HG03432 (cell line): ENCODE measurements at regions not wholly inside any gene's neighbourhood (a gene's known extent, or its start where the extent isn't known, plus 50 kb on each side); places are given as distances from the start of the nearest gene placed in this dataset.
"Not testable (repeated sequence)": the region's sequence is repeated elsewhere in the genome, so short reads cannot be mapped to it uniquely, and the experiment has no call there.

Experiments used
- ATAC-seq: cut with Tn5 transposase; IDR thresholded peaks from one replicate; pipeline ENCODE4 v1.9.1; 2021; ENCODE audit warnings: mild to moderate bottlenecking, moderate library complexity; ENCODE audit not compliant: unreplicated experiment

DNA sequence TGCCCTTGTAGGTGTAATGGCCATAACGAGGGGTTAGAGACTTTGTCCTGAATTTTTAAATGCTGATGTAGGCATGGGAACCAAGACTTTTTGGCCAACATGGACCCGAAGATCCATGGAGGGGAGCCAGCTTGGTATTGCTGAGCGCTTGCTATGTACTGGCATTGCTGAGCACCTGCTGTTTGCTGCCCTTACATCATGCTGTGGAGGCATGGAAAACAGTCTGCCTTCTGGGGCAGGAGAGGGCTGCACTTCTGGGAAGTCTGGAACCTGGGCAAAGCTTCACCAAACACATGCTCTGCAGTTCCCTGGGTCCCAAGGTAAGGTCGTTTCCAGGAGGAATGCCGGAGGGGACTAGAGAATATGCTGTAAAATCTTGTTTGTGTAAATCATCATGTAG lies 86.3 kb upstream of the CNIH3 start:
- no peak for ATAC-seq

DNA sequence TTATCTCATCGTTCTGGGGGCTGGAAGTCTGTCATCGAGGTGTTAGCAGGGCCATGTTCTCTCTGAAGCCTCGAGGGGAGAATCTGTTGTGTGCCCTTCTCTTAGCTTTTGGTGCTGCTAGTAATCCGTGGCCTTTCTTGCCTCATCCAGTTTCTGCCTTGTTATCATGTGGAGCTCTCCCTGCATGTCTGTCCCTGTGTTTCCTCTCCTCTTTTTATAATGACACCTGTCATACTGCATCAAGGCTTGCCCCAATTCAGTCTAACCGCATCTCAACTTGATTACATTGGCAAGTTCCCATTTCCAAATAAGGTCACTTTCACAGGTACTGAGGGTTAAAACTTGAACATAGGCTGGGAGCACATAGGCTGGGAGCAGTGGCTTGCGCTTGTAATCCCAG lies 82.6 kb upstream of the CNIH3 start:
- ATAC-seq: no peak

DNA sequence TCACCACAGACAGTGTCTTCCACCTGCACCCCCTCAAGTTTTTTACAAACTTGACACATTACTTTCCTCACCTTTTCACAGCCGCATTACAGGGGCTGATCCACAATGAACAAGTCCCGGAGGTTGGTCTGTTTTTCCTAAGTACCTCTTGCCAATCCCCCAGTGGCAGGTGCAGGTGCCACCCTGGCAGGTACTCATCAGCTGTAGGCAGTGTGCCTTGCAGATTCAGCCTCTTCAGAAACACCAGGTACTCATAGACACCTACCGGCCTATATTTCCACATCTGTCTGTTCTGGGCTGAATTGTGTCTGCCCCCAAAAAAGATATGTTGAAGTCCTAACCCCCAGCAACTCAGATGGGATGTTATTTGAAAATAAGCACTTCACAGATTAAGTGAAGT lies 81.4 kb upstream of the CNIH3 start:
- ATAC-seq: no peak

DNA sequence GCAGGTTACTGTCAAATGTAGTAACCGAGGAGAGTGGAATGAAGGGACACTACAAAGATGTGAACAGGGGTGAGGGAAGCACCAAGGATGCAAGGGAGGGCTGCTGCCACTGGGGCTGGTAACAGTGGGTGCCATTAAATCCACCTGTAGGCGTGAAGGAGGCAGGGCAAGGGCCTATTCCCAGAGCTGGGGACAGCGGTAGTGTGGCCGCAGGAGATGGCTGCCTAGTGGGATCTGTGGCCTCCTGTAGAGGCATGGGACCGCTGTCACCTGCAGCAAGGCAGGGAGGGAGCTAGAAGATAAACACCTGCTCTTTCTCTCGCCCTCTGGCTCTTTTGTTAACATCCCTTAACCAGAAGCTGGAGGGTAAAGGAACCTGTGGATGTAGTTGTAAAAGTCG lies 80.5 kb upstream of the CNIH3 start:
- no peak for ATAC-seq

DNA sequence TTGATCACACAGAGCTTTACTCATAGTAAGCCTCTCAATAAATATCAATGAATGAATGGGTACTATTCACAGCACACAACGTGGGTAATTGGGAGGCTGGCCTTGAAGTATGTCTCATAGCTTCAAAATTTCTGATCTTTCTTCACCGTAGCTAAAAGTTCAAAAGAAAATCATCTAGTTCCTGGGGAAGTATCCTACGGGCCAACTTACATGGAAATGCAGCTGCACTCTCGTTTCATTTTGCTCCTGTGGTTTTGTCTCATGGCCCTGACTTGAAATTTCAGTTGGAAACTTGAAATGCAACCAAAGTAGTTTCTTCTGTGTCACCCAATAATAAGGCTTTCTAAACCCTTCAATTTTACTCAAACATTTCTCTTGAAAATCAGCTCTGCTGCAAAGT lies 76.1 kb upstream of the CNIH3 start:
- no peak for ATAC-seq

DNA sequence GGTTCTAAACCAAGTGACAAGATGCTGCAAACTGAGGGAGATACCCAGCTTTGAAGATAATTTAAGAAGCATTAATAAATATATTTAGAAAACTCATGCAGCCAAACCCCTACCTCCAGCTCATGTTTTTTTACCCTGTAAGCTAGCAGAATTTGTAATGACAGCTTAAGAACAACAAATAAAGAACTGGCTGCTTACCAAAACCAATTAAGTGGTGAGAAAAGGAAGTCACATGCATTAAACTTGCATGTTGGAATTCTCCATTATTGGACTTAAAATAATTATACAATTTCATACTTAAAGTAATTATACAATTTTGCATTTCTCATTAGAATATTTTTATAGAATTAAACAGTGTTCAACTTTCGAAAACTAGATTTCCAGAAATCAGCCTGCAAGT lies 75.6 kb upstream of the CNIH3 start:
- no peak for ATAC-seq

DNA sequence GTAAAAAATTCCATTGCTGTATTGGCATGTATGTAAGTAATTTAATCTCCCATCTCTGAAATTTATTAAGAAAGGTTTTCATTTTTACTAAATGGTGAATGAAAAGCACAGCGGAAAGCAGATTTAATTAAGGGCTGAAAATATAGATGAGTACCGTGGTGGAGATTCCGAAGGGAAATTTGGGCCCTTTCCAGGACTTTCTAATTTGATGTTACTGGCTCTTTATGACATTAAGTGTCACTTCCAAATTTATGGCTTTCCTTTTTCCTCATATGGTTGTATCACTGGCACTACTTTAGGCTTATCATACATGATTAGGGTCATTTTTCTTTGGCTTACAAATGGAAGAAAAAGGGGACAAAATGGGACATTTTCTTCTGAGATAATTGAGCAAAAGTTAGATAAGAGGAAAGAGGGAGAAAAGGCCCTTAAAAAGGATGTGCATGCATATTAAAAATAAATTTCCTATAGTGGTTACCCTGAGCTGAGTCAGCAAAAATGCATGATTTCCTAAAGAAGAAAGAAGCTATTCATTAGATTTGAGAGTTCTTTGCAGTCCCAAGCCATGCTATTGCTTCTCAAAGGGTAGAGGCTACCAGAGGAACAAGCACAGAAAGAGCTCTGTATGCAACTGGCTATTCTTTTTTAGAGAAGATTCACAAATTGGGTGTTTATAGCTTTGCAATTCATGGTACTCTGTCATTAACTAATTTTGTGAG lies 74.9 kb upstream of the CNIH3 start:
- ATAC-seq: no peak

DNA sequence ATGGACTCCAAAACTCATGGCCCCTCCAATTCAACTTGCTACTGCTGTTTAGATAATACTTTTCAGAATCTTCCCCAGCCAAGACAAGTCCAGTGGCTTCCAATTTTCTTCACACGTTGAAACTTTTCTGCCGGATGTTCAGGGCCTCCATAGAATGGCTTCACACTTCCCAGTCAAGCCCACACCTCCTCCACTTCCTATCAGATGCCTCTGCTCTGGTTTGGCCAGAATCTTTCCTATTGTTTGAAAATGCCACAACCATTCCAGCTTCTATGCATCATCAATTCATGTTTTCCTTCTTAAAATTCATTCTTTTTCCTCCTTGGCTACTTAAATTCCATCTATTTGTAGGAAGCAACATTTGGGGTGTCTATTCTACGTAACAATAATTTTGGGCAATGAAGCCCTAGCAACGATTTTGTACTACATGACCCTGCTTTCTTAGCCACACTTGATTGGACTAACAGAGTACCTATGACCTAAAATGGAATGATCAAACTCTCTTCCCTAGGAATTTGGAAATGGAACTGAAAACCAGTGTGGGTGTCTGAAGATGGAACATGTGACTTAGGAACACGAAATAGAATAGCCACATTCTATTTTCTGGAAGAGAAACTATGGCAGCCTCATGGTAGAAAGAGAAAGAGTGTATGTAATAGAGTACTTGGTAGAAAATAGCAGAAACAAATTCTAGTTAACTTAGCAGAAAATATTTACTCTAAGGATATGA lies 74.1 kb upstream of the CNIH3 start:
- ATAC-seq: no peak

DNA sequence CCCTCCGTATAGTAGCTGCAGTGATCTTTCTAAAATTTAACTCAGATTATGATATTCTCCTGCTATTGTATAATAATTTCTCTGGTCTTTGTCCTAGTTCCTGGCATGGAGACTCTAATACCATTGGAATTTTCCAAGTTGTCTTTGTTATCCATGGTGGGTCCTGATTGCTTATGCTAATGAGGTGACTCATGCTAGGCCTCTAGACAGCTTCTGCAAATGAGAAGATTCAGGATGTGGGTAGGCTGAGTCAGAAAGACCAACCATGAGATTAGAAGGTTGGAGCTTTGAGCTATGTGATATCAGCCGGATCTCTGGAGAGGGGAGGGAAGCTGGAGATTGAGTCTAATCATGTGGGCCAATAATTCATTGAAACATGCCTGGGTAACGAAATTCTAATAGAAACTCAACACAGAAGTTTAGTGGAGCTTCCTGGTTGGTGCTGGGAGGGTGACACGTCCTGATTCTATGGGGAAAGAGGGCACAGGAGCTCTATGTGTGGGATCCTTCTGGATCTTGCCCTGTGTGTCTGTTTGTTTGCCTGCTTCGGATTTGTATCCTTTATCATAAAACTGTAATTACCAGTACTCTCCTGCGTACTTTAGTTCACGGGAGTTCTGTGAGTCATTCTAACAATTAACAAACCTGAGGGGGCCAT lies 73.2 kb upstream of the CNIH3 start:
- ATAC-seq: peak; percentile 70

DNA sequence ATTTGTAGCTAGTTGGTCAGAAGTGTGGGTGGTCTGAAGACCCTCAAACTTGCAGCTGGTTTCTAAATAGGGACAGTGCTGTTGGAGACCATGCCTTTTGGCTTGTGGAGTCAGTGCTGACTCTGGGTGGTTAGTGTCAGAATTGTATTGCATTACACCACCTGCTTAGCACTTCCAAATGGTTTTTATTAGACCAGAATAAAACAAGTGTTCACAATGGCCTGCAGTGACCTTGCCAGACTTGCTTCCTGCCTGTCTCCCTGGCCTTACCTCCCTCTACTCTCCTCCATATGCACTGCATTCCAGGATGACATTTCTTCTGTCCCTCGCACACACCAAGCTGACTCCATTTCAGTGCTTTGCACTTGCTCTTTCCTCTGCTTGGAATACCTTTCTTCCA lies 72.7 kb upstream of the CNIH3 start:
- no peak for ATAC-seq

DNA sequence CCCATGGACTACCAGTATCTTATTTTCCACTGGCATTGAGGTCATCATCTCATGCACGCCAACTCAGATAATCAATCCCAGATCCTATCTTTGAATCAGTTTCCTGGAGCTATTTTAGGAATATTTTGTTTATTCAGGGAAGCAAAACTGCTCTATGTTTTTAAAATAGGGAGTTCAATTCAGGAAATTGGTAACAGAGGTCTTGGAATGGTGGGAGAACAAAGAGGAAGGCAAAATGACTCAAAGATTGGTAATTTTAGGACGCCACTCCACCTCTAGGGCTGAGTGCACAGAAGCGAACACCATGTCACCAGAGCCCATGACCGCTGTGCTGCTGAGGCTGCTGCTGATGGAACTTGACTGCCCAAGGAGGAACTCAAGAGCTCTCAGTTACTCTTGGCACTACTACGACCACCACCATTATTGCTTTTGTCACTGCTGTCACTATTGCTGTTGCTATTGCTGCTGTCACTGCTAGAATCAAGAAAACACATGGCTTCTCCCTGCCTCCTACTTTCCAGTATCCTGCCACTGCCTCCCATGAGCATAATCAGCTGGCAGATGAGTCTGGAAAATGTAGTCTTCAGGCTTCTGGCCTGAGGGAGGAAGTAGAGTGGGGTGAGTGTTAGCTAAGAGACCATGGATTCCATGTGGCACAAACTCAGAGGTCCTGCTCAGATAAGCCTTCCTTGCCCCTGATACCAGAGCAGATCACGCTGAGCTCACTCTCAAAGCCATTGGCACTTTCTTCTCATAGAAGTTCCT lies 71.6 kb upstream of the CNIH3 start:
- ATAC-seq: no peak

DNA sequence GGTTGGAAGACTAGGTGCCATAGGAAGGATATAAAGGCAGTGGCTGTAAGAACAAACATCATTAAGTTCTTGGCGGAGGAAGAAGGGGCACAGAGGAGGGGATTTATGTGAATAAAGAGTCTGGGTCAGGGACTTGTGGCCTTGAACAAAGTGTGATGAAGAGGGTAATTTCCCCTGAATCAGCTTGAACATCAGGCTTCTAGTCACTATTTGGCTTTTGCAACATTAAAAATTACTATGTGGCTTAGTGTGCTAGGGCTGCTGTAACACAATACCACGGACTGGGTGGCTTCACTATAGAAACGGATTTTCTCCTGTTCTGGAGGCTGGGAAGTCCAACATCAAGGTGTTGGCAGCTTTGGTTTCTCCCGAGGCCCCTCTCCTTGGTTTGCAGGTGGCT lies 70.5 kb upstream of the CNIH3 start:
- no peak for ATAC-seq

DNA sequence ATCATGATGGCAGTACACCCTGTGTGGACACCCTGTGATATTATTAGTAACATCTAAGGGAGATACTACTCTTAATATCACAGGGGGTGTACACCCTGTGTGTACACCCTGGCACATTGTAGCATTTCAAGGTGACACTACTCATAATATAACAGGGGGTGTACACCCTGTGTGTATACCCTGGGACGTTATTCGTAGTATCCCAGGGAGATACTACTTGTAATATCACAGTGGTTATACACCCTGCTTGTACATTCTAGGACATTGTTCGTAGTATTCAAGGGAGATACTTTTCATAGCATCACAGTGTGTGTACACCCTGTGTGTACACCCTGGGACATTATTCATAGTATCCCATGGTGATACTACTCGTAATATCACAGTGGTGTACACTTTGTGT lies 67.4 kb upstream of the CNIH3 start:
- ATAC-seq: no peak

DNA sequence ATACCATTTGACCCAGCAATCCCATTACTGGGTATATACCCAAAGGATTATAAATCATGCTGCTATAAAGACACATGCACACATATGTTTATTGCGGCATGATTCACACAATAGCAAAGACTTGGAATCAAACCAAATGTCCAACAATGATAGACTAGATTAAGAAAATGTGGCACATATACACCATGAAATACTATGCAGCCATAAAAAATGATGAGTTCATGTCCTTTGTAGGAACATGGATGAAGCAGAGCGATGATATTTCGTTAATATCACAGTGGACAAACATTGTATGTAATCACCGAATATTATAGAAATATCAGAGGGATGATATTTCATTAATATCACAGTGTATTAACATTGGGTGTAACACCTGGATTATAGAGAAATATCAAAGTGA lies 64.9 kb upstream of the CNIH3 start:
- not testable (repeated sequence) for ATAC-seq

DNA sequence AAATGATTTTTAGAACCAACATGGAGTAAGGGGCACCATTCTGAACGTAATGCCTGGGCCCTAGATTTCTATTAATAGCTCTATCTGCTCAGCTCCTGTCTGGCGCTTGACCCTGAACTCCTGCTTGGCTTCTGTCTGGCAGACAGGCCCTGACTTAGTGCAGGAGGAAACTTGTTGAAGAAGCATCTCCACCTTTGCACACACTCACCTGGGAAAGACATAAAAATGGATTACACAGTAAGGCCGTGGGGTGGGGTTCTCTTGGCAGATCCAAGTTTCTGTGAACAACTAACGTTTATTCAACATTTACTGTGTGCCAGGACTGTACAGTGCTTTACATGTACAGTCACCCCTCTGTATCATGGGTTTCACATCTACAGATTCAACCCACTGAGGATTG lies 62.1 kb upstream of the CNIH3 start:
- no peak for ATAC-seq

DNA sequence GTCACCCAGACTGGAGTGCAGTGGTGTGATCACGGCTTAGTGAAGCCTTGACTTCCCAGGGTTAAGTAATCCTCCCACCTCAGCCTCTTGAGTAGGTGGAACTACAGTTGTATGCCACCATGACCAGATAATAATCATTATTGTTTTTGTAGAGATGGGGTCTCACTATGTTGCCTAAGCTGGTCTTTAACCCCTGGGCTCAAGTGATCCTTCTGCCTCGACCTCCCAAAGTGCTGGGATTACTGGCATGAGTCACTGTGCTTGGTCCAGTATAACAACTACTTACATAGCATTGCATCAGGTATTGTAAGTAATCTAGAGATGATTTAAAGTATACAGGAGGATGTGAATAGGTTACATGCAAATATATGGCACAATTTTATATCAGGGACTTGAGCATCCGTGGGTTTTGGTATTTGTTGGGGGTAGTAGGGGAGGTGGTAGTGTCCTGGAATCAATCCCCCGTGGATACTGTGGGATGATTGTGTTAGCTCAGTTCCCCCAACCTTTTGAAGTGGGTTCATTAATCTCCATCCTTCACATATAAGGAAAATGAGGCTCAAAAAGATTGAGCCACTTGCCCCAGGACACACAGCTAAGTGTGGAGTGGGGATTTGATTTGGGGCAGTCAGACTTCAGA lies 61.4 kb upstream of the CNIH3 start:
- no peak for ATAC-seq

DNA sequence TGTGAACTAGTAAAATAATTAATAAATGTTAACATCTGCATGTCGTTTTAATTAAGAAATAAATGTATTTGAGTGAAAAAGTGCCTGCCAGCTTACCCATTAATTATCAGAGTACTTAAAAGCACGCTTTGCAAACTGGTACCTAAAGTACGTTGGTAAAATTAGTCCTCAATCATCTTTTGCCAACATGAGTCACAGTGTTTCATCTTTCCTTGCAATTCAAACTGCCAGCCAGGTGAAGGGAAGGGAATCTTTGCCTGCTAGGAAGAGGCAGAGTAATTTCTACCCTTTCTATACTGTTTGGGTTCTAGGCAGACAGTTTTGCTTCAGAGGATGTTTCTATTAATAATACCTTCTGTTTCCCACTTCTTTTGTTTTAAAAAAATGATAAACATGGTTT lies 57.2 kb upstream of the CNIH3 start:
- no peak for ATAC-seq

DNA sequence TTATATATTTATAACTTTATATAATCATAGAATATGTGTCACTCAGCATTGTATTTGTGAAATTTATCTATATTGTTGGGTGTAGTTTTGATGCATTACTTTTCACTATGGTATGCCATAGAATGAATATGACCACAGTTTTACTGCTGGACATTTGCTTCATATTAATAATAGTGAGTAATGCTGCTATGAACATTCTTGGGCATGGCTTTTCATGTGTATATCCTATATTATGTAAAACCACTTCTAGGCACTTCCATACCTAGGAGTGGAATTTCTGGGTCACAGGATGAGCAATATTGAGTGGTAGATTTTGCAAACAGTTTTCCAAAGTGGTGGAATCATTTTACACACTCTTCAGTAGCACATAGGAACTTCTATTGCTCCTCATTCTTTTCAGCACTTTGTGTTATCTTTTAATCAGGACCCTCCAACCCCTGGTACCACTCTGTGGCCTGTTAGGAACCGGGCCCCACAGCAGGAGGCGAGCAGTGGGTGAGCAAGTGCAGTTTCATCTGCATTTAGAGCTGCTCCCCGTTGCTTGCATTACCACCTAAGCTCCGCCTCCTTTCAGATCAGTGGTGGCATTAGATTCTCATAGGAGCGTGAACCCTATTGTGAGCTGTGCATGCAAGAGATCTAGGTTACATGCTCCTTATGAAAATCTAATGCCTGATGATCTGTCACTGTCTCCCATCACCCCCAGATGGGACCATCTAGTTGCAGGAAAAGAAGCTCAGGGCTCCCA lies 56.0 kb upstream of the CNIH3 start:
- no peak for ATAC-seq

DNA sequence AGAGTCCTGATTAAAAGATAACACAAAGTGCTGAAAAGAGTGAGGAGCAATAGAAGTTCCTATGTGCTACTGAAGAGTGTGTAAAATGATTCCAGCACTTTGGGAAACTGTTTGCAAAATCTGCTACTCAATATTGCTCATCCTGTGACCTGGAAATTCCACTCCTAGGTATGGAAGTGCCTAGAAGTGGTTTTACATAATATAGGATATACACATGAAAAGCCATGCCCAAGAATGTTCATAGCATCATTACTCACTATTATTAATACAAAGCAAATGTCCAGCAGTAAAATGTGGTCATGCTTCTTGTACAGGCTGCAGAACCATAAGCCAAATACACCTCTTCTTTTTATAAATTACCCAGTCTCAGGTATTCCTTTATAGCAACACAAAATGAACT lies 53.2 kb upstream of the CNIH3 start:
- ATAC-seq: not testable (repeated sequence)

DNA sequence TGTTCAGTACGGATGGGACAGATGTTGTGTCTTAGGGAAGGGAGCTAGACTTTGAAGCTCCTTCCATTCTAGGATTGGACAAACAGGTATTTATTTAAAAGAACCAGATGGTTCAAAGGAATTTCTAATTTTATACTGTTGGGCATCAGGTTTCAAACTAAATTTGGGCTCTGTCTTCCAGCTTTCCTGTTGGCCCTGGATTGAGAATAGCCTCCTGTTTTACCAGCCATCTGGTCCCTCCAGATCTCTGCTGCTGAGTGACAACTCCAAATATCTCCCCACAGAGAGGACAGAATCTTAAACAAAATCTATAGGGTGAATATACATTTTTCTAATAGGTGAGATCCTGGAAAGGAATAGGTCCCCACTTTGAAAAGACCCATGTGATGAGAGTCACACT lies 52.5 kb upstream of the CNIH3 start:
- no peak for ATAC-seq
